ENCODE measurements at regions not wholly inside any gene's neighbourhood (a gene's known extent, or its start where the extent isn't known, plus 50 kb on each side); places are given as distances from the start of the nearest gene placed in this dataset.

- no peak for ATAC-seq
Measured at GRCh38 chr2:228866044-228866443, 405.0 kb downstream of the PID1 start.

GRCh38 chr2:228864131-228864530, 407.0 kb downstream of the PID1 start:
- H3K36me3 ChIP-seq (replicated peaks in 1 of 2; ENCODE audit: insufficient read depth in 1 of 2, low read depth in 2 of 2): no peaks in the 10 kb centered on the region
- TF ChIP-seq POLR2A (IDR thresholded peaks at IDR 0.05) (no peak), CTCF (IDR thresholded peaks at IDR 0.05) (no peak)
- DNase-seq: no peak
- no peak for ATAC-seq
- H3K27ac ChIP-seq: no peak overlapping the region
- intact Hi-C loops (cut with DNase I): no loop called here
- no peaks in the 10 kb centered on the region for H3K9me3 ChIP-seq
- 61 to 63% methylated on average over 3 of the region's 3 CpGs for WGBS, 2 donors
- no peaks in the 10 kb centered on the region for H3K27me3 ChIP-seq
- H3K4me1 ChIP-seq: no peaks in the 10 kb centered on the region
- no peak overlapping the region for H3K4me3 ChIP-seq

More at GRCh38 chr2:228866044-228866443, 405.0 kb downstream of the PID1 start:
- Histone ChIP-seq H3K36me3 (replicated peaks in 1 of 2; ENCODE audit: insufficient read depth in 1 of 2, low read depth in 2 of 2) (no peaks in the 10 kb centered on the region), H3K27ac (no peak overlapping the region), H3K4me1 (no peaks in the 10 kb centered on the region), H3K4me3 (no peak overlapping the region), H3K27me3 (no peaks in the 10 kb centered on the region), H3K9me3 (no peaks in the 10 kb centered on the region)
- 39 to 60% methylated on average over 1 to 2 of the region's 2 CpGs for WGBS, 2 donors
- intact Hi-C loops (cut with DNase I): no loop called here
- no peak for DNase-seq
- TF ChIP-seq POLR2A (IDR thresholded peaks at IDR 0.05) (no peak), CTCF (IDR thresholded peaks at IDR 0.05) (no peak)

GRCh38 chr2:228860601-228861285, 410.3 kb downstream of the PID1 start:
- Histone ChIP-seq H3K9me3 (no peaks in the 10 kb centered on the region), H3K4me1 (no peaks in the 10 kb centered on the region), H3K27ac (no peak overlapping the region), H3K27me3 (no peaks in the 10 kb centered on the region), H3K4me3 (no peak overlapping the region), H3K36me3 (replicated peaks in 1 of 2; ENCODE audit: insufficient read depth in 1 of 2, low read depth in 2 of 2) (no peaks in the 10 kb centered on the region)
- 35 to 39% methylated on average over 5 of the region's 5 CpGs for WGBS, 2 donors
- ATAC-seq: no peak
- no peak for TF ChIP-seq CTCF (IDR thresholded peaks at IDR 0.05)
- TF ChIP-seq POLR2A (IDR thresholded peaks at IDR 0.05): no peak
- intact Hi-C loops (cut with DNase I): no loop called here
- no peak for DNase-seq

- no peaks in the 10 kb centered on the region for H3K36me3 ChIP-seq (replicated peaks in 1 of 2; ENCODE audit: insufficient read depth in 1 of 2, low read depth in 2 of 2)
- DNase-seq (no peak), ATAC-seq (no peak)
- TF ChIP-seq CTCF (IDR thresholded peaks at IDR 0.05): no peak
- no peak for TF ChIP-seq POLR2A (IDR thresholded peaks at IDR 0.05)
- H3K4me3 ChIP-seq: no peak overlapping the region
- no peaks in the 10 kb centered on the region for H3K4me1 ChIP-seq
- intact Hi-C loops (cut with DNase I): no loop called here
- no peaks in the 10 kb centered on the region for H3K9me3 ChIP-seq
- H3K27me3 ChIP-seq: no peaks in the 10 kb centered on the region
- 66 to 71% methylated on average over 7 of the region's 7 CpGs for WGBS, 2 donors
- no peak overlapping the region for H3K27ac ChIP-seq
Measured at GRCh38 chr2:228853151-228853550, 417.9 kb downstream of the PID1 start.

GRCh38 chr2:228848638-228849037, 422.4 kb downstream of the PID1 start:
- 61 to 82% methylated on average over 5 of the region's 5 CpGs for WGBS, 2 donors
- intact Hi-C loops (cut with DNase I): no loop called here
- H3K27me3 ChIP-seq: no peaks in the 10 kb centered on the region
- H3K9me3 ChIP-seq: no peaks in the 10 kb centered on the region
- ATAC-seq: no peak
- H3K27ac ChIP-seq: no peak overlapping the region
- no peak overlapping the region for H3K4me3 ChIP-seq
- no peak for DNase-seq
- no peaks in the 10 kb centered on the region for H3K4me1 ChIP-seq
- TF ChIP-seq POLR2A (IDR thresholded peaks at IDR 0.05) (no peak), CTCF (IDR thresholded peaks at IDR 0.05) (no peak)
- no peaks in the 10 kb centered on the region for H3K36me3 ChIP-seq (replicated peaks in 1 of 2; ENCODE audit: insufficient read depth in 1 of 2, low read depth in 2 of 2)

All from body of pancreas (tissue), 4 donors.